ENCODE measurements at regions not wholly inside any gene's neighbourhood (a gene's known extent, or its start where the extent isn't known, plus 50 kb on each side); places are given as distances from the start of the nearest gene placed in this dataset.

DNA sequence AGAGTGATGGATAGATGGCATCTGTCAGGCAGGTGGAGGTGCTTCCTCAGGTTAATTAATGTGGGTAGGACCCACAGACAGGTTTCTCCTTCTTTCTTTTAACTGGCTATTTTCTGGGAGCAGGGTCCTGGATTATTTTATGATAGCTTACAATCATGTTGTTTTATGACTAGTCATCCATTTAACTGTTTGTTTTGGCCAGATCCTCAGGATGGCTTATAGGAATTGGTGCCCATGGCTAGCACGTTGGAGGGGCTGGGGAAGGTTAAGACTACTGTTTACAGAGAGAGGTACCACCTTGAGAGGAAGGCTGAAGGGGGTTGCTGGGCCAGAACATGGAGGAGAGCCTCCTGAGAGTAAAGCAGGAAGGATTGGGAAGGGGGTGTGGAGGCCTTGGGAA lies 78.0 kb upstream of the MGAT5 start:
- intact Hi-C loops (cut with DNase I) = no loop called here
- no peaks in the 10 kb centered on the region for H3K27me3 ChIP-seq
- H3K9me3 ChIP-seq = no peaks in the 10 kb centered on the region
- DNase-seq (no peak), ATAC-seq (no peak)
- no peaks in the 10 kb centered on the region for H3K36me3 ChIP-seq
- peaks cover 9% of the 10 kb centered on the region for H3K4me1 ChIP-seq
- H3K27ac ChIP-seq = no peak overlapping the region
- no peak overlapping the region for H3K4me3 ChIP-seq
- TF ChIP-seq CTCF (IDR thresholded peaks at IDR 0.05) = no peak

DNA sequence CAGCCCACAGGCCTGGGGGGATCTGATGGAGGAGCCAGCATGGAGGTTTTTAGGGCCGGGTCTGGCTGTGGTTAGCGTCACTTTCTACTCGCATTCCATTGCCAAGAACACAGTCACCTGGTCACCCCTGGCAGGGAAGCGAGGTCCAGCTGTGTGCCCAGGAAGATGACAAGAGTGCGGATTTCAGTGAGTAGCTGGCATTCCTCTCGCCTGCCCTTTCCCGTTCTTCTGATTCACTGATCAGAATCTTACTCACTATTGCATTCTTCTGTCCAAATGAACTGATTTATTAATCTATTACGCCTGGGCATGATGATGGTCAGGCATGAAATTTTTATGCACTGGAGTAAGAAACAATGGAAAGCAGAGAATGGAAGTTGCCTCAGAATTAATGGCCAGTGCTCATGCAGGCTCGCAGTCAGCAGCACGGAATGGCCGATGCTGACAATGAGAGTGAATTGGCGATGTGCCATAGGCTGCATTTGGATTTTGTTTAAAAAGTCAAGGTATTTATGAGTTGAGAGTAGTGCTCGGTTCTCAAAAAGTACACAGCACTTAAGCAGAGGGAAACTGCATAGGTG lies 76.4 kb upstream of the MGAT5 start:
- DNase-seq = no peak
- no peak overlapping the region for H3K27ac ChIP-seq

GRCh38 chr2:134178138-134178877 lies 75.6 kb upstream of the MGAT5 start:
- H3K4me3 ChIP-seq = no peak overlapping the region
- DNase-seq = no peak
- no peak for ATAC-seq
- peaks cover 9% of the 10 kb centered on the region for H3K4me1 ChIP-seq
- H3K27ac ChIP-seq = no peak overlapping the region
- no peak for TF ChIP-seq CTCF (IDR thresholded peaks at IDR 0.05)
- H3K9me3 ChIP-seq = no peaks in the 10 kb centered on the region
- intact Hi-C loops (cut with DNase I) = no loop called here
- no peaks in the 10 kb centered on the region for H3K36me3 ChIP-seq
- no peaks in the 10 kb centered on the region for H3K27me3 ChIP-seq

More for the DNA sequence above, 76.4 kb upstream of the MGAT5 start:
- no peaks in the 10 kb centered on the region for H3K36me3 ChIP-seq
- no peak for TF ChIP-seq CTCF (IDR thresholded peaks at IDR 0.05)
- H3K4me1 ChIP-seq = peaks cover 9% of the 10 kb centered on the region
- no peak overlapping the region for H3K4me3 ChIP-seq
- intact Hi-C loops (cut with DNase I) = no loop called here
- H3K9me3 ChIP-seq = no peaks in the 10 kb centered on the region
- no peaks in the 10 kb centered on the region for H3K27me3 ChIP-seq
- no peak for ATAC-seq

GRCh38 chr2:134181219-134181618 lies 72.7 kb upstream of the MGAT5 start:
- Histone ChIP-seq H3K36me3 (no peaks in the 10 kb centered on the region), H3K4me3 (no peak overlapping the region), H3K27me3 (no peaks in the 10 kb centered on the region), H3K9me3 (no peaks in the 10 kb centered on the region), H3K4me1 (peaks cover 9% of the 10 kb centered on the region), H3K27ac (no peak overlapping the region)
- TF ChIP-seq CTCF (IDR thresholded peaks at IDR 0.05) = no peak
- ATAC-seq (peak; percentile 59), DNase-seq (no peak)
- intact Hi-C loops (cut with DNase I) = no loop called here

DNA sequence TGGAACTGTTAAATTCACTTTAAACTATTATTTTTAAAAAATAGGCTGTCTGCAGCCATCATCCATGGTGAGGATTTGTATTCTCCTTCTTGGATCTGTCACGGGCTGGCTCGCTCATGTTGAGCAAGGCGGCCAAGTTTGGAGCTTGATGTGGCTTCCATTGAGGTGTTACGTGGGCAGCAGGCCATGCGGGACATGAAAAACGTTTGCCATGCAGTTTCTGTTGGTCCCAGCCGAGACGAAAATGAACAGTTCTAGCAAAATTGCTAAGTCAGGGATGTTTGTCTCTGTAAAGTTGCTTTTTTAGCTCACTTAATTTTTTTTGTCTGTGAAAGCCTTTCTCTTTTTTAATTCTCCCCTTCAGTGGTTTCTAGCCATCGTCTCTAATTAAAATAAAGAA lies 70.2 kb upstream of the MGAT5 start:
- no peak for TF ChIP-seq CTCF (IDR thresholded peaks at IDR 0.05)
- Histone ChIP-seq H3K36me3 (no peaks in the 10 kb centered on the region), H3K27me3 (no peaks in the 10 kb centered on the region), H3K4me1 (peaks cover 3% of the 10 kb centered on the region), H3K4me3 (no peak overlapping the region), H3K9me3 (no peaks in the 10 kb centered on the region), H3K27ac (no peak overlapping the region)
- intact Hi-C loops (cut with DNase I) = no loop called here
- ATAC-seq = no peak
- DNase-seq = no peak
